A673 (cell line): ENCODE measurements at regions not wholly inside any gene's neighbourhood (a gene's known extent, or its start where the extent isn't known, plus 50 kb on each side); places are given as distances from the start of the nearest gene placed in this dataset.

Source experiments
- BruUV-seq: library from RNA; stranded (reverse); fragments of 400-500 nt; replicated peaks from 2 replicates; lab custom pipeline; 2021; lab: Mats Ljungman, UMichigan
- CTCF ChIA-PET: fragments of 300-600 bp; sonication (Branson Sonifier 250); formaldehyde crosslinking; loops from one replicate; lab custom pipeline; 2022; ENCODE audit warnings: antibody characterized with exemption; lab: Charles Lee
- POLR2A ChIA-PET: fragments of 300-600 bp; sonication (Branson Sonifier 250); formaldehyde crosslinking; loops from one replicate; lab custom pipeline; 2022; ENCODE audit warnings: antibody characterized with exemption; ENCODE audit not compliant: low non-redundant PET; lab: Charles Lee
- DNase-seq: peaks from one replicate; pipeline ENCODE4 v3.0.0-alpha.2; 2015; ENCODE audit warnings: low spot score
- H3K27ac ChIP-seq: fragments of 200-600 bp; sonication (generic); 2 replicates; pipeline ENCODE4 v1.5.1; 2016; ENCODE audit warnings: mixed run types, low read depth, mild to moderate bottlenecking, mixed read lengths, antibody characterized with exemption, low read length; ENCODE audit not compliant: poor library complexity, severe bottlenecking
- H3K27me3 ChIP-seq: fragments of 200-600 bp; sonication (generic); replicated peaks from 2 replicates; pipeline ENCODE4 v1.6.1; 2017; ENCODE audit warnings: mixed run types, low read depth, mild to moderate bottlenecking, mixed read lengths, antibody characterized with exemption, low read length; ENCODE audit not compliant: insufficient read depth, poor library complexity
- H3K36me3 ChIP-seq: fragments of 200-600 bp; sonication (generic); 2 replicates; pipeline ENCODE4 v1.6.1; 2016; ENCODE audit warnings: mixed run types, mild to moderate bottlenecking, mixed read lengths, antibody characterized with exemption, low read length; ENCODE audit not compliant: insufficient read depth, poor library complexity, severe bottlenecking
- H3K4me1 ChIP-seq: fragments of 200-600 bp; sonication (generic); 2 replicates; pipeline ENCODE4 v1.6.1; 2017; ENCODE audit warnings: mixed run types, mild to moderate bottlenecking, mixed read lengths, antibody characterized with exemption, low read length; ENCODE audit not compliant: insufficient read depth, poor library complexity, severe bottlenecking
- H3K4me3 ChIP-seq: fragments of 200-600 bp; sonication (generic); 2 replicates; pipeline ENCODE4 v1.5.1; 2016; ENCODE audit warnings: low read depth, mixed run types, mild to moderate bottlenecking, mixed read lengths, low read length; ENCODE audit not compliant: poor library complexity, severe bottlenecking
- H3K9me3 ChIP-seq: fragments of 200-600 bp; sonication (generic); 2 replicates; pipeline ENCODE4 v1.6.1; 2016; ENCODE audit warnings: mixed run types, low read depth, mild to moderate bottlenecking, mixed read lengths, antibody characterized with exemption, low read length; ENCODE audit not compliant: poor library complexity, severe bottlenecking
- EZH2 ChIP-seq: fragments of 200-600 bp; sonication (generic); IDR thresholded peaks from 2 replicates; pipeline ENCODE4 v1.6.1; 2017; ENCODE audit warnings: borderline replicate concordance, low read depth, mild to moderate bottlenecking, mixed read lengths, antibody characterized with exemption, low read length; ENCODE audit not compliant: poor library complexity, severe bottlenecking
- intact Hi-C: fragments of 100-400 bp; cut with micrococcal nuclease; formaldehyde crosslinking; loops from one replicate; pipeline ENCODE4 v1.10.0; 2022; ENCODE audit not compliant: unreplicated experiment
- TF ChIP-seq, protein P1 (sequence below): fragments of 300-800, 200-600 bp; sonication (generic); conservative IDR thresholded peaks from 2 replicates; pipeline ENCODE4 v1.5.1; 2017; ENCODE audit warnings: low read depth, mild to moderate bottlenecking, antibody characterized with exemption, low read length, moderate library complexity, mixed read lengths

DNA sequence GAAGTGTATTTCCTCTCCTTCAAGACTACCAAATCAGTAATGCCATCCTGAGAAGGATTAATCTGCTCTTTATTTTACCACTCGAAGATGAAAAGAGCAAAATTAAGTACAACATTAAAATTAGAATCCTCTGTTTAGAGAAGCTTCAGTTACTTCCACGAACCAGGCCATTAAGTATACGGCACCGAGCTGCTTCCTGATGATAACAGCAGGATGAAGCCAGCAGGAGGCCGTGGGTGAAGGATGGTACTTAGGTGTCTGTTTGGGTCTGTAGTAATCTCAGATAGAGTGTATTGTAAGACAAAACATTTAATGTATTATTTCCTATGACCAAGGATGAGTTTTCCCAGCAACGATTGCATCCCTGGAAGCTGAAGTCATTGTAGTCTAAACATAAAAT lies 362.8 kb downstream of the SFMBT2 start:
- peaks cover 4% of the 10 kb centered on the region for H3K9me3 ChIP-seq
- no peaks in the 10 kb centered on the region for H3K36me3 ChIP-seq
- no peak for DNase-seq
- no peak overlapping the region for H3K27ac ChIP-seq
- H3K4me1 ChIP-seq: no peaks in the 10 kb centered on the region
- ChIA-PET POLR2A (no interaction called here), CTCF (interaction anchor here (0.6 kb wide), 1 partner anchor 1444 kb away, joined by 4 read pairs; no protein-coding TSS in a partner anchor)
- peaks cover 4% of the 10 kb centered on the region for H3K27me3 ChIP-seq
- intact Hi-C loops: no loop called here
- no TSS peak for BruUV-seq
- TF ChIP-seq EZH2: no peak
- TF ChIP-seq, protein P1, sequence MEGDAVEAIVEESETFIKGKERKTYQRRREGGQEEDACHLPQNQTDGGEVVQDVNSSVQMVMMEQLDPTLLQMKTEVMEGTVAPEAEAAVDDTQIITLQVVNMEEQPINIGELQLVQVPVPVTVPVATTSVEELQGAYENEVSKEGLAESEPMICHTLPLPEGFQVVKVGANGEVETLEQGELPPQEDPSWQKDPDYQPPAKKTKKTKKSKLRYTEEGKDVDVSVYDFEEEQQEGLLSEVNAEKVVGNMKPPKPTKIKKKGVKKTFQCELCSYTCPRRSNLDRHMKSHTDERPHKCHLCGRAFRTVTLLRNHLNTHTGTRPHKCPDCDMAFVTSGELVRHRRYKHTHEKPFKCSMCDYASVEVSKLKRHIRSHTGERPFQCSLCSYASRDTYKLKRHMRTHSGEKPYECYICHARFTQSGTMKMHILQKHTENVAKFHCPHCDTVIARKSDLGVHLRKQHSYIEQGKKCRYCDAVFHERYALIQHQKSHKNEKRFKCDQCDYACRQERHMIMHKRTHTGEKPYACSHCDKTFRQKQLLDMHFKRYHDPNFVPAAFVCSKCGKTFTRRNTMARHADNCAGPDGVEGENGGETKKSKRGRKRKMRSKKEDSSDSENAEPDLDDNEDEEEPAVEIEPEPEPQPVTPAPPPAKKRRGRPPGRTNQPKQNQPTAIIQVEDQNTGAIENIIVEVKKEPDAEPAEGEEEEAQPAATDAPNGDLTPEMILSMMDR: no peak
- no peak overlapping the region for H3K4me3 ChIP-seq

DNA sequence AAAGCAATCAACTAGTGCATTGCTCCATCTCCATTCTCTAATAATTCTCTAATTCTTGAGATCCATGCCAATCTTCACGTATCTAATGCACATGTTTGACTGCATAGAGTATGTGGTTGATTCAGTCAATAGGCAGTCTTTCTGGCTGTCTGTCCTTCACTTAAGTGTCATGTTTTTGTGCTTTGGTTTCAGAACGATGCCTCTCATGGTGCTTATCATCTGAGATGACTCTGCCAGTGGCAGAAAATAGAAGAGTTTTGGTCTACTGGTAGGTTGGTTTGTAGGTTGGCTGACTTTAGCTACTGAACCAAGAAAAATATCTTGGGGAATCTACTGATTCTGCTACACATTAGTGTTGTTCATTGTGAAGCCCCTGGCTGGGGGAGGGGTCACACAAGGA lies 364.2 kb downstream of the SFMBT2 start:
- BruUV-seq: no TSS peak
- no peaks in the 10 kb centered on the region for H3K36me3 ChIP-seq
- intact Hi-C loops: no loop called here
- no peak for TF ChIP-seq EZH2
- TF ChIP-seq, protein P1: no peak
- POLR2A ChIA-PET: interaction anchor here (0.6 kb wide), 1 partner anchor 399 kb away, joined by 3 read pairs; no protein-coding TSS in a partner anchor
- no peak overlapping the region for H3K27ac ChIP-seq
- peaks cover 4% of the 10 kb centered on the region for H3K9me3 ChIP-seq
- H3K27me3 ChIP-seq: peaks cover 18% of the 10 kb centered on the region
- CTCF ChIA-PET: no interaction called here
- no peak overlapping the region for H3K4me3 ChIP-seq
- H3K4me1 ChIP-seq: no peaks in the 10 kb centered on the region
- no peak for DNase-seq

DNA sequence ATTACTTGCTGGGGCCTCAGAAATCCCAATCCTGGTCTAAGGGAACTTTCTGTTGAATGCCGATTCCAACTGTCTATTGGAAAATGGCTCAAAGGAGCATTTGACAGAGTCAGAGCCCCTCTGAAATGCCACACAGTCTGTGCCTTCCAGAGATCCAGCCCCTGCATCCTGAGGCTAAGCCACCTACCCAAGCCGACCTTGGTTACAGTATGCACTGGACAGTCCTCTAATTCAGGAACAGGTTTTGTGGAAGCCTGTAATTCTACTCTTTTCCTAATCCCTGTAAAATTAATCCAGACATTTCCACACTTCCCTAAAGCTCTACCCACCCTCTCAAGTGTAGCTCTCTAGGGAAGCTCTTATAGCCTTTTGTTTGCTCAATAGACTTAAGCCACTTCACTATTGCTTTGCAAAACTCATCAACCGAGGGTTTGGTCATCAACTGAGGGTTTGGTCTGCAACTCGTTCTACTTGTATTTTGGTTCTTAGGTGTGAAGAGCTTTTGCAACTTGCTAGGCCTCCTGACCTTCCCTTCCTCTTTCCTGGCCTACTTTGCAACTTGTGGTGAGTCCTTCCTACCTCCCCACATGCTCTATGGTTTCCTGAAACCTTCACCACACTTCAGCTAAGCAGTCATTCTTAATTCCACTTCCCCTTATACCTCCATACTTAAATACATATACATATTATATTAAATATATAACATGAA lies 364.8 kb downstream of the SFMBT2 start:
- intact Hi-C loops: no loop called here
- TF ChIP-seq, protein P1: no peak
- TF ChIP-seq EZH2: no peak
- CTCF ChIA-PET: no interaction called here
- no TSS peak for BruUV-seq
- Histone ChIP-seq H3K27ac (no peak overlapping the region), H3K36me3 (no peaks in the 10 kb centered on the region), H3K4me1 (no peaks in the 10 kb centered on the region), H3K9me3 (peaks cover 4% of the 10 kb centered on the region), H3K4me3 (no peak overlapping the region), H3K27me3 (peaks cover 24% of the 10 kb centered on the region)
- no peak for DNase-seq
- POLR2A ChIA-PET: interaction anchor here (0.6 kb wide), 1 partner anchor 399 kb away, joined by 3 read pairs; no protein-coding TSS in a partner anchor
